H1 (cell line): ENCODE measurements at regions not wholly inside any gene's neighbourhood (a gene's known extent, or its start where the extent isn't known, plus 50 kb on each side); places are given as distances from the start of the nearest gene placed in this dataset.

Experiments used
- CTCF ChIA-PET: fragments of 300-600 bp; sonication (Branson Sonifier 250); formaldehyde crosslinking; loops from one replicate; lab custom pipeline; 2021; ENCODE audit not compliant: partially characterized antibody; lab: Charles Lee
- POLR2A ChIA-PET: fragments of 300-600 bp; sonication (Branson Sonifier 250); formaldehyde crosslinking; loops from one replicate; lab custom pipeline; 2021; ENCODE audit warnings: inconsistent platforms; ENCODE audit not compliant: partially characterized antibody; lab: Charles Lee
- DNase-seq, 2 experiments: peaks; one replicate each; pipeline versions ENCODE4 v3.0.0 to v3.0.0-alpha.2; 2010 to 2022; ENCODE audit warnings: low spot score in 2 of 2, low read depth in 1 of 2, mixed read lengths in 1 of 2
- FAIRE-seq: peaks from 2 replicates; lab custom pipeline; 2011; peaks lifted over from hg19 to GRCh38; lab: Jason Lieb, UNC
- H2AFZ ChIP-seq: 2 replicates; pipeline ENCODE4 v1.8.1; 2012; ENCODE audit warnings: low read length, inconsistent platforms
- H2AK5ac ChIP-seq: 2 replicates; pipeline ENCODE4 v1.6.1; 2013; ENCODE audit warnings: low read depth, low read length
- H2BK120ac ChIP-seq: replicated peaks from 2 replicates; pipeline ENCODE3; 2013; ENCODE audit warnings: low read depth, low read length, inconsistent platforms
- H2BK12ac ChIP-seq: 2 replicates; pipeline ENCODE4 v1.6.1; 2013; ENCODE audit warnings: low read depth, low read length
- H2BK15ac ChIP-seq: 2 replicates; pipeline ENCODE4 v1.6.1; 2013; ENCODE audit warnings: low read length
- H2BK20ac ChIP-seq: 2 replicates; pipeline ENCODE4 v1.6.1; 2013; ENCODE audit warnings: low read length
- H2BK5ac ChIP-seq: 2 replicates; pipeline ENCODE4 v1.6.1; 2013; ENCODE audit warnings: low read depth, low read length
- H3K14ac ChIP-seq: 2 replicates; pipeline ENCODE4 v1.6.1; 2013; ENCODE audit warnings: inconsistent platforms; ENCODE audit not compliant: insufficient read length
- H3K18ac ChIP-seq: 2 replicates; pipeline ENCODE4 v1.6.1; 2013; ENCODE audit warnings: low read length; ENCODE audit errors: extremely low read depth
- H3K23ac ChIP-seq: 2 replicates; pipeline ENCODE4 v1.6.1; 2013; ENCODE audit warnings: inconsistent platforms; ENCODE audit not compliant: insufficient read length
- H3K23me2 ChIP-seq: 2 replicates; pipeline ENCODE4 v1.6.1; 2013; ENCODE audit warnings: low read depth, low read length
- H3K27ac ChIP-seq: 2 replicates; pipeline ENCODE4 v1.6.1; 2011; ENCODE audit warnings: low read depth, low read length, inconsistent platforms
- H3K27me3 ChIP-seq, 4 experiments: replicated peaks in 1 of 4; 1 replicate in 1 of 4; 2 replicates in 3 of 4; pipeline versions ENCODE4 v1.6.1 to v1.8.1; 2011 to 2013; ENCODE audit warnings: low read length in 3 of 4, mild to moderate bottlenecking in 3 of 4, inconsistent platforms in 2 of 4, mixed read lengths in 2 of 4, moderate library complexity in 1 of 4; ENCODE audit not compliant: control insufficient read depth in 3 of 4, insufficient read depth in 3 of 4; ENCODE audit errors: extremely low read depth in 1 of 4
- H3K36me3 ChIP-seq, 4 experiments: 2 replicates each; pipeline versions ENCODE4 v1.6.1 to v1.8.1; 2011 to 2013; ENCODE audit warnings: mild to moderate bottlenecking in 4 of 4, low read length in 3 of 4, moderate library complexity in 2 of 4, control low read depth in 1 of 4, inconsistent platforms in 1 of 4; ENCODE audit not compliant: insufficient read depth in 4 of 4, control insufficient read depth in 2 of 4
- H3K4ac ChIP-seq: replicated peaks from 2 replicates; pipeline ENCODE3; 2013; ENCODE audit warnings: low read length, low read depth, mixed read lengths, inconsistent platforms; ENCODE audit not compliant: insufficient read length
- H3K4me1 ChIP-seq, 4 experiments: replicated peaks in 1 of 4; 1 replicate in 1 of 4; 2 replicates in 3 of 4; pipeline versions ENCODE4 v1.6.1 to v1.8.1; 2011 to 2013; ENCODE audit warnings: low read length in 3 of 4, inconsistent platforms in 2 of 4, mixed read lengths in 1 of 4; ENCODE audit not compliant: insufficient read depth in 4 of 4, control insufficient read depth in 3 of 4
- H3K4me2 ChIP-seq, 2 experiments: 2 replicates each; pipeline versions ENCODE4 v1.6.1 to v1.8.1; 2011 to 2013; ENCODE audit warnings: low read depth in 2 of 2, low read length in 2 of 2, control low read depth in 1 of 2, inconsistent platforms in 1 of 2, mild to moderate bottlenecking in 1 of 2; ENCODE audit not compliant: insufficient read depth in 1 of 2
- H3K4me3 ChIP-seq, 4 experiments: fragments of 200-600, 300-600 bp in 1 of 4; sonication (generic), shearing (Covaris generic), sonication (Bioruptor Twin) in 1 of 4; 2 replicates each; pipeline versions ENCODE4 v1.5.1 to v1.8.1; 2011 to 2016; ENCODE audit warnings: low read length in 4 of 4, low read depth in 3 of 4, control low read depth in 2 of 4, inconsistent platforms in 2 of 4, mild to moderate bottlenecking in 2 of 4, mixed read lengths in 1 of 4, moderate library complexity in 1 of 4; ENCODE audit not compliant: insufficient read depth in 2 of 4; ENCODE audit errors: extremely low read depth in 1 of 4
- H3K56ac ChIP-seq: replicated peaks from 2 replicates; pipeline ENCODE3; 2013; ENCODE audit warnings: low read depth, mild to moderate bottlenecking, mixed read lengths, low read length, inconsistent platforms; ENCODE audit not compliant: insufficient read length
- H3K79me1 ChIP-seq: 2 replicates; pipeline ENCODE4 v1.6.1; 2013; ENCODE audit warnings: low read depth, low read length, control low read depth
- H3K79me2 ChIP-seq, 2 experiments: 2 replicates each; pipeline versions ENCODE4 v1.6.1 to v1.8.1; 2012 to 2013; ENCODE audit warnings: low read length in 2 of 2, mild to moderate bottlenecking in 2 of 2, inconsistent platforms in 1 of 2; ENCODE audit not compliant: insufficient read depth in 2 of 2, control insufficient read depth in 1 of 2
- H3K9ac ChIP-seq, 4 experiments: replicated peaks in 1 of 4; 1 replicate in 1 of 4; 2 replicates in 3 of 4; pipeline versions ENCODE4 v1.6.1 to v1.8.1; 2011 to 2013; ENCODE audit warnings: low read depth in 3 of 4, low read length in 3 of 4, control low read depth in 2 of 4, mild to moderate bottlenecking in 2 of 4, moderate library complexity in 2 of 4, inconsistent platforms in 1 of 4; ENCODE audit errors: extremely low read depth in 1 of 4
- H3K9me3 ChIP-seq, 2 experiments: 2 replicates each; pipeline versions ENCODE4 v1.6.1 to v1.8.1; 2012 to 2013; ENCODE audit warnings: mild to moderate bottlenecking in 2 of 2, moderate library complexity in 2 of 2, control low read depth in 1 of 2, inconsistent platforms in 1 of 2, low read depth in 1 of 2, low read length in 1 of 2, mixed read lengths in 1 of 2; ENCODE audit not compliant: insufficient read depth in 2 of 2
- H4K20me1 ChIP-seq, 2 experiments: replicated peaks in 1 of 2; 2 replicates each; pipeline versions ENCODE3 to v1.8.1; 2011 to 2013; ENCODE audit warnings: inconsistent platforms in 2 of 2, low read length in 2 of 2, mild to moderate bottlenecking in 1 of 2; ENCODE audit not compliant: insufficient read depth in 2 of 2, control insufficient read depth in 1 of 2
- H4K5ac ChIP-seq: 2 replicates; pipeline ENCODE4 v1.6.1; 2013; ENCODE audit warnings: low read length, low read depth, mixed read lengths, inconsistent platforms; ENCODE audit not compliant: insufficient read length
- H4K8ac ChIP-seq: 2 replicates; pipeline ENCODE4 v1.8.0; 2013; ENCODE audit warnings: mild to moderate bottlenecking, moderate library complexity, low read length, inconsistent platforms; ENCODE audit not compliant: insufficient read depth; ENCODE audit errors: extremely low read depth
- H4K91ac ChIP-seq: replicated peaks from 2 replicates; pipeline ENCODE3; 2013; ENCODE audit warnings: low read length, mixed read lengths, inconsistent platforms; ENCODE audit not compliant: insufficient read length
- TEAD4 ChIP-seq: IDR thresholded peaks from 2 replicates; pipeline ENCODE4 v1.6.1; 2012; ENCODE audit warnings: low read depth, low read length, inconsistent platforms, mixed read lengths
- WGBS, 2 experiments: shearing (Covaris generic) in 1 of 2; methylation state at CpG; one replicate each; pipeline versions ENCODE4 v1.1.6 to v1.1.7; 2013 to 2015; ENCODE audit warnings: low lambda C conversion rate in 2 of 2, mixed read lengths in 2 of 2, inconsistent platforms in 1 of 2, low coverage in 1 of 2, missing lambda C conversion rate in 1 of 2; ENCODE audit not compliant: insufficient replicate concordance in 2 of 2, insufficient coverage in 1 of 2, insufficient read length in 1 of 2; ENCODE audit errors: extremely low coverage in 1 of 2, missing lambda C conversion rate in 1 of 2; 5-methylcytosine and 5-hydroxymethylcytosine counted together

GRCh38 chr14:89690139-89690538, 264.4 kb downstream of the EFCAB11 start:
- no peaks in the 10 kb centered on the region for H3K36me3 ChIP-seq
- no peaks in the 10 kb centered on the region for H4K20me1 ChIP-seq
- DNase-seq (no peak), FAIRE-seq (no peak)
- no peak overlapping the region; the same call in 1 of the 2 replicates for H2BK12ac ChIP-seq
- H4K8ac ChIP-seq, result no peak overlapping the region
- no peaks in the 10 kb centered on the region for H3K4me1 ChIP-seq
- no peak overlapping the region for H4K91ac ChIP-seq
- peaks cover 0 to 1% (median 0%) of the 10 kb centered on the region in 4 experiments; a peak in 1 of 7 replicates for H3K27me3 ChIP-seq
- no peak overlapping the region for H3K18ac ChIP-seq
- no peak overlapping the region for H2AK5ac ChIP-seq
- H3K4me3 ChIP-seq, result no peak overlapping the region
- no peak overlapping the region for H3K4ac ChIP-seq
- no peak overlapping the region for H3K27ac ChIP-seq
- no peaks in the 10 kb centered on the region for H3K23me2 ChIP-seq
- H3K9ac ChIP-seq, result no peak overlapping the region
- no peak overlapping the region for H2BK5ac ChIP-seq
- no peak overlapping the region; the same call in 1 of the 2 replicates for H2BK15ac ChIP-seq
- CTCF ChIA-PET, result interaction anchor here (1.5 kb wide), 1 partner anchor 169 kb away, joined by 4 read pairs; no protein-coding TSS in a partner anchor
- H2AFZ ChIP-seq, result 0 out of 2 replicates have a peak overlapping the region, but pooled peaks have one; percentile 31
- WGBS, 2 experiments, result 93% methylated on average over 7 of the region's 7 CpGs; no CpG with 5 or more reads in 1 of the 2 experiments
- H3K9me3 ChIP-seq, result no peaks in the 10 kb centered on the region
- H2BK20ac ChIP-seq, result 0 out of 2 replicates have a peak overlapping the region, but pooled peaks have one; percentile 50
- H4K5ac ChIP-seq, result no peak overlapping the region
- H3K79me2 ChIP-seq, result no peaks in the 10 kb centered on the region
- H3K79me1 ChIP-seq, result no peaks in the 10 kb centered on the region
- H3K56ac ChIP-seq, result no peak overlapping the region
- H3K4me2 ChIP-seq, result no peak overlapping the region
- no peak overlapping the region for H3K23ac ChIP-seq
- no peak overlapping the region for H3K14ac ChIP-seq
- no peak overlapping the region for H2BK120ac ChIP-seq
- POLR2A ChIA-PET, result no interaction called here
- TF ChIP-seq TEAD4, result no peak
